Tibial nerve (tissue), 3 donors: ENCODE measurements at regions not wholly inside any gene's neighbourhood (a gene's known extent, or its start where the extent isn't known, plus 50 kb on each side); places are given as distances from the start of the nearest gene placed in this dataset.

Experiments
- CTCF ChIP-seq, 5 experiments: fragments of 200-600 bp in 3 of 5; fragments of 450-650 bp in 2 of 5; sonication (generic) in 3 of 5; IDR thresholded peaks; one replicate each; pipeline ENCODE4 v1.5.1; 2016 to 2019; ENCODE audit warnings: antibody characterized with exemption in 5 of 5, mild to moderate bottlenecking in 3 of 5, moderate library complexity in 2 of 5
- POLR2A ChIP-seq, 2 donors: fragments of 450-650 bp; IDR thresholded peaks; one replicate each; pipeline ENCODE4 v1.6.1; 2017; ENCODE audit warnings: antibody characterized with exemption in 2 of 2, mild to moderate bottlenecking in 2 of 2, moderate library complexity in 2 of 2

GRCh38 chr7:1329966-1330800, 97.5 kb downstream of the UNCX start:
- no peak for TF ChIP-seq CTCF (IDR thresholded peaks at IDR 0.05)
- TF ChIP-seq POLR2A (IDR thresholded peaks at IDR 0.05) = no peak
